PC-3 (cell line): ENCODE measurements at regions not wholly inside any gene's neighbourhood (a gene's known extent, or its start where the extent isn't known, plus 50 kb on each side); places are given as distances from the start of the nearest gene placed in this dataset.

Experiments used
- CTCF ChIP-seq: fragments of 300-600 bp; sonication (generic); conservative IDR thresholded peaks from 2 replicates; pipeline ENCODE4 v1.5.1; 2017; ENCODE audit warnings: antibody characterized with exemption, low read depth, mild to moderate bottlenecking, low read length
- EZH2phosphoT487 ChIP-seq: fragments of 300-600 bp; sonication (generic); IDR thresholded peaks from 2 replicates; pipeline ENCODE4 v1.6.1; 2018; ENCODE audit warnings: mild to moderate bottlenecking, antibody characterized with exemption, low read length, borderline replicate concordance

DNA sequence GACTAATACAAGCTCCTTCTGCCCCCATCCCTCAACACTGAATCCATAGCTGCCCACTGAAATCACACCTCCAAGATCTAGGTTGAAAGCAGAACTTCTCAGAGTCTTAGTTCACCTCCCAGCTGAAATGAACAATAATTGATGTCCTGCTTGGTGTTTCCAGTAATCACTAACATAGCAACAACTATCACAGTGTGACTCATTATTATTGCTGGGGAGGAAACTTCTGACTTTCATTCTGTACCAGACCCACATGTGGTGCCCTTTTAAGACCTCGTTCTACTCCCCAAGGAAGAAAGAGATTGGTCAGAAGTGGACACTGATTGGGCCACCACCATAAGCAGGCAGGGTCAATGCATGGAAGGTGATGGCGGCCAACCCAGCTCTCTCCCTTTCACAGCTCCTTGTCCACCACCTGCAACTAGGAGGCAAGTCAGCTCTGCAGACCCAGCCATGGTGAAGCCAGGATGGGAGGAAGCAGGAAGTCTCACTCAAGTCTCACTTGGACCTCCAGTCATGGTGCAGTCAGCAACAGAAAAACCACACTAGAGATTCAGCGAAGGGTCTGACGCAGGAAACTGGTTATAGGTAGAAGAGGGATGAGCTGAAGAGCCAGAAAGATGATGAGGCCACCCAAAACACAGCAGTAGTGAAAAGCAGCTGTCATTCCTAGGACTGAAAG, 720.2 kb downstream of the PTPRU start:
- TF ChIP-seq CTCF: no peak
- TF ChIP-seq EZH2phosphoT487: no peak
